IPS DF 6.9 (cell line): ENCODE measurements at regions not wholly inside any gene's neighbourhood (a gene's known extent, or its start where the extent isn't known, plus 50 kb on each side); places are given as distances from the start of the nearest gene placed in this dataset.

Experiments
- DNase-seq: peaks from one replicate; pipeline ENCODE4 v3.0.0-alpha.2; 2013; ENCODE audit warnings: low read depth, low spot score
- H3K27ac ChIP-seq: one replicate; pipeline ENCODE4 v1.5.1; 2013; ENCODE audit warnings: low read length, control low read depth
- H3K27me3 ChIP-seq: 2 replicates; pipeline ENCODE4 v1.6.1; 2013; ENCODE audit warnings: mild to moderate bottlenecking, low read length; ENCODE audit not compliant: control insufficient read depth, insufficient read depth
- H3K36me3 ChIP-seq: 2 replicates; pipeline ENCODE4 v1.6.1; 2013; ENCODE audit warnings: low read length; ENCODE audit not compliant: control insufficient read depth, insufficient read depth
- H3K4me1 ChIP-seq: 2 replicates; pipeline ENCODE4 v1.6.1; 2013; ENCODE audit warnings: low read length; ENCODE audit not compliant: control insufficient read depth, insufficient read depth
- H3K4me3 ChIP-seq: 2 replicates; pipeline ENCODE4 v1.5.1; 2013; ENCODE audit warnings: mild to moderate bottlenecking, low read length
- H3K9me3 ChIP-seq: 2 replicates; pipeline ENCODE4 v1.6.1; 2013; ENCODE audit warnings: low read length, inconsistent platforms; ENCODE audit not compliant: control insufficient read depth, insufficient read depth
- WGBS: extraction: QIAGEN DNeasy Blood & Tissue Kit; methylation state at CpG from one replicate; pipeline ENCODE4 v1.1.7; 2013; ENCODE audit warnings: mixed read lengths, missing lambda C conversion rate; ENCODE audit not compliant: insufficient read length, insufficient coverage; 5-methylcytosine and 5-hydroxymethylcytosine counted together

- Histone ChIP-seq H3K9me3 (no peaks in the 10 kb centered on the region), H3K4me3 (no peak overlapping the region), H3K36me3 (no peaks in the 10 kb centered on the region), H3K27ac (no peak overlapping the region), H3K27me3 (no peaks in the 10 kb centered on the region), H3K4me1 (no peaks in the 10 kb centered on the region)
- DNase-seq: no peak
These were observed 526.2 kb downstream of the IRS1 start for GRCh38 chr2:226273440-226273839.

- no peak overlapping the region for H3K4me3 ChIP-seq
- no peaks in the 10 kb centered on the region for H3K9me3 ChIP-seq
- WGBS: no CpG with 5 or more reads among the region's 1 CpG
These were observed 527.2 kb downstream of the IRS1 start for GRCh38 chr2:226272435-226272834.

GRCh38 chr2:226270285-226271058 lies 529.1 kb downstream of the IRS1 start:
- no peak for DNase-seq
- Histone ChIP-seq H3K36me3 (no peaks in the 10 kb centered on the region), H3K4me1 (no peaks in the 10 kb centered on the region), H3K27me3 (no peaks in the 10 kb centered on the region), H3K27ac (no peak overlapping the region), H3K4me3 (no peak overlapping the region), H3K9me3 (no peaks in the 10 kb centered on the region)
- WGBS: 100% methylated on average over 1 of the region's 6 CpGs

More at GRCh38 chr2:226272435-226272834, 527.2 kb downstream of the IRS1 start:
- Histone ChIP-seq H3K27me3 (no peaks in the 10 kb centered on the region), H3K36me3 (no peaks in the 10 kb centered on the region), H3K4me1 (no peaks in the 10 kb centered on the region), H3K27ac (no peak overlapping the region)
- DNase-seq: no peak

- Histone ChIP-seq H3K4me1 (no peaks in the 10 kb centered on the region), H3K9me3 (no peaks in the 10 kb centered on the region), H3K27me3 (no peaks in the 10 kb centered on the region), H3K4me3 (no peak overlapping the region), H3K27ac (no peak overlapping the region), H3K36me3 (no peaks in the 10 kb centered on the region)
- DNase-seq: no peak
- WGBS: no CpG with 5 or more reads among the region's 3 CpGs
These were observed 531.9 kb downstream of the IRS1 start for GRCh38 chr2:226267516-226268289.

GRCh38 chr2:226256709-226257376 lies 542.8 kb downstream of the IRS1 start:
- Histone ChIP-seq H3K4me3 (no peak overlapping the region), H3K27ac (no peak overlapping the region), H3K9me3 (no peaks in the 10 kb centered on the region), H3K4me1 (no peaks in the 10 kb centered on the region), H3K36me3 (no peaks in the 10 kb centered on the region), H3K27me3 (no peaks in the 10 kb centered on the region)
- no CpG with 5 or more reads among the region's 4 CpGs for WGBS
- DNase-seq: no peak

- Histone ChIP-seq H3K36me3 (no peaks in the 10 kb centered on the region), H3K27ac (no peak overlapping the region), H3K27me3 (no peaks in the 10 kb centered on the region), H3K4me1 (no peaks in the 10 kb centered on the region), H3K9me3 (no peaks in the 10 kb centered on the region), H3K4me3 (no peak overlapping the region)
- whole genome bisulfite sequencing: no CpG with 5 or more reads among the region's 2 CpGs
- DNase-seq: no peak
These were observed 543.4 kb downstream of the IRS1 start for GRCh38 chr2:226256237-226256636.

- no CpG with 5 or more reads among the region's 2 CpGs for WGBS
- Histone ChIP-seq H3K9me3 (no peaks in the 10 kb centered on the region), H3K4me3 (no peak overlapping the region), H3K27me3 (no peaks in the 10 kb centered on the region), H3K36me3 (no peaks in the 10 kb centered on the region), H3K4me1 (no peaks in the 10 kb centered on the region), H3K27ac (no peak overlapping the region)
- DNase-seq: no peak
These were observed 548.0 kb downstream of the IRS1 start for GRCh38 chr2:226251661-226252060.

- H3K4me1 ChIP-seq: no peaks in the 10 kb centered on the region
- WGBS: no CpG with 5 or more reads among the region's 3 CpGs
- no peaks in the 10 kb centered on the region for H3K27me3 ChIP-seq
- no peaks in the 10 kb centered on the region for H3K36me3 ChIP-seq
- H3K27ac ChIP-seq: no peak overlapping the region
- H3K9me3 ChIP-seq: no peaks in the 10 kb centered on the region
- H3K4me3 ChIP-seq: no peak overlapping the region
- no peak for DNase-seq
These were observed 552.0 kb downstream of the IRS1 start for GRCh38 chr2:226247289-226248275.

GRCh38 chr2:226234187-226234586 lies 565.4 kb downstream of the IRS1 start:
- Histone ChIP-seq H3K27me3 (no peaks in the 10 kb centered on the region), H3K4me1 (no peaks in the 10 kb centered on the region), H3K36me3 (no peaks in the 10 kb centered on the region), H3K27ac (no peak overlapping the region), H3K9me3 (no peaks in the 10 kb centered on the region), H3K4me3 (no peak overlapping the region)
- no peak for DNase-seq
- WGBS: no CpG with 5 or more reads among the region's 2 CpGs

- H3K4me3 ChIP-seq: no peak overlapping the region
These were observed 566.2 kb downstream of the IRS1 start for GRCh38 chr2:226233388-226233787.

More at GRCh38 chr2:226233388-226233787, 566.2 kb downstream of the IRS1 start:
- H3K9me3 ChIP-seq: no peaks in the 10 kb centered on the region
- no peak overlapping the region for H3K27ac ChIP-seq
- no peaks in the 10 kb centered on the region for H3K36me3 ChIP-seq
- no peaks in the 10 kb centered on the region for H3K27me3 ChIP-seq
- no peak for DNase-seq
- H3K4me1 ChIP-seq: no peaks in the 10 kb centered on the region
